Vagina (tissue), 2 donors: ENCODE measurements at regions not wholly inside any gene's neighbourhood (a gene's known extent, or its start where the extent isn't known, plus 50 kb on each side); places are given as distances from the start of the nearest gene placed in this dataset.
A peak's percentile ranks its signal among the peaks of the same experiment; 100 is the strongest.

Source experiments
- CTCF ChIP-seq, 3 experiments: fragments of 450-650 bp in 2 of 3; fragments of 200-600 bp in 1 of 3; sonication (generic) in 1 of 3; IDR thresholded peaks; one replicate each; pipeline ENCODE4 v1.5.1; 2017 to 2019; ENCODE audit warnings: antibody characterized with exemption in 3 of 3, mild to moderate bottlenecking in 2 of 3, moderate library complexity in 2 of 3
- POLR2A ChIP-seq, 2 donors: fragments of 450-650 bp; IDR thresholded peaks; one replicate each; pipeline ENCODE4 v1.6.1; 2017; ENCODE audit warnings: antibody characterized with exemption in 2 of 2, mild to moderate bottlenecking in 2 of 2, moderate library complexity in 2 of 2
- POLR2AphosphoS5 ChIP-seq, 2 donors: sonication (generic); formaldehyde crosslinking; IDR thresholded peaks; one replicate each; pipeline ENCODE4 v1.9.0; 2017; ENCODE audit warnings: antibody characterized with exemption in 2 of 2, mild to moderate bottlenecking in 2 of 2, low read depth in 1 of 2; ENCODE audit not compliant: insufficient read depth in 1 of 2

- no peak for TF ChIP-seq CTCF (IDR thresholded peaks at IDR 0.05)
- no peak for TF ChIP-seq POLR2A (IDR thresholded peaks at IDR 0.05)
- TF ChIP-seq POLR2AphosphoS5 (IDR thresholded peaks at IDR 0.05; ENCODE audit: insufficient read depth in 1 of 2, low read depth in 1 of 2) = peak in 1 of 2 donors; percentile 10
Observed at GRCh38 chr5:56414066-56414465, 180.9 kb upstream of the ANKRD55 start.
